NCI-H2196 treated with DMSO at 0.1 percent for 48 hours (cell line): ENCODE measurements at regions not wholly inside any gene's neighbourhood (a gene's known extent, or its start where the extent isn't known, plus 50 kb on each side); places are given as distances from the start of the nearest gene placed in this dataset.

Experiments
- DNase-seq: peaks from one replicate; lab custom pipeline; 2025; ENCODE audit not compliant: unreplicated experiment; lab: John Stamatoyannopoulos, UW

- DNase-seq = no peak
These were observed 66.8 kb upstream of the ANK2 start for GRCh38 chr4:112982680-112983079.

DNA sequence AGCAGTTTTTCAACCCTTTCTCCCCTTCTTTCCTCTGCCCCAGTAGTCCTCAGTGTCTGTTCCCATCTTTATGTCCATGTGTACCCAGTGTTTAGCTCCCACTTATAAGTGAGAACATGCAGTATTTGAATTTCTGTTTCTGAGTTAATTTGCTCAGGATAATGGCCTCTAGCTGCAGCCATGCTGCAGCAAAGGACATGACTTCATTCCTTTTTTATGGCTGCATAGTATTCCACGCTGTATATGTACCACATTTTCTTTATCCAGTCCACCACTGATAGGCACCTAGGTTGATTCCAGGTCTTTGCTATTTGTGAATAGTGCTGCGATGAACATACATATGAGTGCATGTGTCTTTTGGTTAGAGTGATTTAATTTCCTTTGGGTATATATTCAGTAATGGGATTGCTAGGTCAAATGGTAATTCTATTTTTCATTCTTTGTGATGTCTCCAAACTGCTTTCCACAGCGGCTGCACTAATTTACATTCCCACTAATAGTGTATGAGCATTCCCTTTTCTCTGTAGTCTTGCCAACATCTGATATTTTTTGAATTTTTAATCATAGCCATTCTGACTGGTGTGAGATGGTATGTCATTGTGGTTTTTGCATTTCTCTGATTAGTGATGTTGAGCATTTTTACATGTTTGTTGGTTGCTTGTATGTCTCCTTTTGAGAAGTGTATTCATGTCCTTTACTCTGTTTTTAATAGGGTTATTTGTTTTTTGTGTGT lies 54.6 kb upstream of the ANK2 start:
- no peak for DNase-seq
